MV-4-11 (cell line): ENCODE measurements at regions not wholly inside any gene's neighbourhood (a gene's known extent, or its start where the extent isn't known, plus 50 kb on each side); places are given as distances from the start of the nearest gene placed in this dataset.
"Not testable (repeated sequence)": the region's sequence is repeated elsewhere in the genome, so short reads cannot be mapped to it uniquely, and the experiment has no call there.

ENCODE experiments used
- DNase-seq: peaks from one replicate; lab custom pipeline; 2025; lab: John Stamatoyannopoulos, UW

DNA sequence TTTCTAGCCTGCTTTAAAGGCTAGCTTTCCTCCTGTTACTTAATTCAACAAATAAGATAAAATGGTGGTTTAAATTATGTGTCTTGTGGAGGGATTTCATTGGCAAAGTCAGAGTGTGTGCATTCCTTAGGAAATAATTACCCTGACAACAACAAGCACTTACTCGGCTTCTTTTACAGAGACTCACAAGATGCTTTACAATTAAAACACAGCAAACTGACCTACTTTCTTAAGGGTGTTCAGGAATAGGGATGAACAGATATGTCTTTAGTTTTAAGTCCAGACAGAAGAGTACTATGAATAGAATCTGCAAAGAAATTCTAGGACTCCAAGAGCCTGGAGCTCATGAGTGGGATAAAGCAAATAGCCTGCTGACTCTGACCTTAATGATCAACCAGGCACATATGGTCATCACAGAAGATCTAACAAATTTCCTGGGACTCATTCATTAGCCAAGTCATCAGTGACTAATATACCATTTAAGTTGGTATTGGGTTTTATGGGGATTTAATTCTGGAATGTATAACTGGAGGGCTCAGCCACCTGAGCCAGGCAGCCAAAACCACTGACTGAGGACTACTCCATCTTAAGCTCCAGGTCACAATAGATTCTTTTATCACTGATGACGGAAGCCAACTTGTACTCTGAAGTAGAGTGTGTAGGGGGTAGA, 161.8 kb upstream of the RIMS1 start:
- DNase-seq, result no peak

DNA sequence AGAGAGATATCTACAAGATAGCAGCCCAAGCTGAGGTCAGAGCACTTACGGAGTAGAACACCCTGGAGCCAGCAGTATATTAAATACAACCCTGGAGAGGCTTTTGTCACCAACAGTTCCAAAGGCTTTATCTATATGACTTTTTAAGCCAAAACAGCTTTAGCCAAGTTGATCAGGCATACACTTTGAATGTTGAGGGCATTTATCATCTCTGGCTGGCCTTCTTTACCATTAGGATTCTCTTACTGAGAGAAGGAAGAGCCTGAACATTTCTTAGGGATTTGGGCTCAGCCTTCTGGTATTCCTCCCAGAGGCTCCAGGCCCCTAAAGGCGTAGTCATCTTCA, 161.3 kb upstream of the RIMS1 start:
- DNase-seq, result no peak

DNA sequence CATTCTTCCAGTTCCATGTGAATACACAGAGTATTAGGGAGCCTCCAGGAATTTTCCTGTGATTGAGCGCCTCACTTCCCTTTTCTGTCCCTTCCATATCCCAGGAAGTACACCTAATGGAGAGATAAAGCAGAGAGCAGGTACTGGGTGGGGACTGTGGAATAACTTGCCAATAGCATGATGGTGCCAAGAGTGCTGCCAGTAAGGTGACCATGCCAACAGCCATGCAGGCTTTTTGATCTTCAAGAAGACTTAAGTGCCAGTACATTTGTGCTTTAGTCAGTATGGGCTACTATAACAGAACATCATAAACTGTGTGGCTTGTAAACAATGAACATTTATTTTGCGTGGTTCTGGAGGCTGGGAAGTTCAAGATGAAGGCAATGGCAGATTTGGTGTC, 160.2 kb upstream of the RIMS1 start:
- no peak for DNase-seq

DNA sequence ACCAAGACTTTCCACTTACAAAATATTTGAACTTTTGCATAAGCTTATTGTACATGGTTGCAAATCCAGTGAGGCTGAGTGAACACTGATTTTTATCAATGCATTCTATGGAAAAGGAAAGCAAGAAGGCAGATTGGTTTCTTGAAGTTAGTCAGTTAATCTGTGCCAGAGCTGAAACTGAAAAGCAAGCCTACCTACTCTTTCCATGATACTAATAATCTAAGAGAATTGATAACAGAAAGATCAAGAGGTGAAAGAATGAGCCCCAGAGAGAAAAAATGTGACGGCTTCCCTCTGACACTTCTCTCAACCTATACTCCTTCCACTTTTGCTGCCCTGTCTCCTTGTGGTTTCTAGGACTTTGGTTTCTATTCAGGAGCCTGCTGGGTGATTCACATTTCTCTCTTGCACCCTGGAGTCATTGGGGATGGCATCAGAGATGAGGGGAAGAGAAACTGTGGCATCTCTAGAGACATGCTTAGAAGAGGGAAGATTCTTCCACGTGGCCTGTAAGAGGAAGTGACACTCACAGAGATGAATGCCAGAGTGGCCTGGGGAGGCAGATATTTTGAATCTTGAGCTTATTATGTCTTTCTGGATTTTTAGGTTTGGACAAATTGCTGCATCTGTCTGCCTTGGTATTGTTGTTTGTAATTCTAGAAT, 158.6 kb upstream of the RIMS1 start:
- DNase-seq, result peak; percentile 97

DNA sequence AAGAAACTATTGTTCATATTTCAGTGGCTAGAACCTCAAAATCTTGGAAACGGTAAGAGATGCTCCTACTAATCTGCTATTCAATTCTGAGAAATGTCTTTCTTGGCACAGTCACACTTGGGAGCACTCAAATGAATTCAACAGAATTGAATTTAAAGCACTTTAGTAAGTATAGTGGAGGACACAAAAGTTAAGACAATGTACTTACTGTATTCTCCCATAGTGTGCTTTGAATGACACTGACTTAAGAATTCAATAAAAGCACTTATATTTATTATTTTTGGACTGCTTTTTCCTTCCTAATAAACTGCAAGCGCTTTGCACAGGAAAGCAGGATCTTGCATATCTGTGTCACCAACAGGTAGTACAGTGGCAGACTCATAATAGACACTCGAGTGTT, 156.1 kb upstream of the RIMS1 start:
- no peak for DNase-seq

DNA sequence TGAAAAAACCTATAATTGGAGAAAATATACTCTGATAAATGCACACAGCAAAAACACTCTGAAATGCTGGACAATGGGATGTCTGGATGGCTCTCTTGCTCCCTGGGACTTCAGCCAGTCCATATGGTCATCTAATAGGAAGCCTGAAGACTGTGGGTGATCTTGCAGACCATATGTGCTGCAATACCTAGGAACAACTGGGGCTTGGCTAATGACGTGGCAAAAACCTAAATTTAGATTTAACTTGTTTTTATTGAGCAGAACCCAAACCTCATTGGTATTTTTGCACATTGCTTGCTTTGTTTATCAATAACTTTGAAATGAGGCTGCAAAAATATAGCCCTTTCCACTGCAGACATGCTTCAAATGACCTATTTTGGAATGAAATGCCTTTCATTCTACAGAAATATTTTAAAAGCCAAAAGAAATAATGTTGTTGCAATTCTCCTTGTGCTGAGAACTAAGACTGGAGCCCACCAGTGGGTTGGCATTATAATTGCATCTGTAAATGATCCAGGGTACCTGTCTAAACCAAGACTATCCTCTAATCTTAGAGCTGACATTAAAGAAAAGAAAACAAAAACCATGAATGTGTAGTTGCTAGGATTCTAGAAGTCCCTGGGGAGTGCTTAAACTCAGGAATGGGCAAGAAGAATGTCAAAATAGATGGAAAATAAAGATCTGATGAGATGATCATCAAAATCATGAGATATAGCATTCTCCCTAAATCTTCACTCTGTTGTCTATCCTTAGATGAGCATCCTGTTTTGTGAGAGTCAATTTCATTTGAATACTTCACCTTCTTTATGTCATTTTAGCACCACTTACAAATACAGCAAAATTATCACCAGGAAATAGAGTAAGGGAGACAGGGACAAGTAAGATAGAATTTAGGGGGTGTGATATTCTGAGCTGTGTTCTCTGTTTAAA, 152.1 kb upstream of the RIMS1 start:
- DNase-seq, result no peak

DNA sequence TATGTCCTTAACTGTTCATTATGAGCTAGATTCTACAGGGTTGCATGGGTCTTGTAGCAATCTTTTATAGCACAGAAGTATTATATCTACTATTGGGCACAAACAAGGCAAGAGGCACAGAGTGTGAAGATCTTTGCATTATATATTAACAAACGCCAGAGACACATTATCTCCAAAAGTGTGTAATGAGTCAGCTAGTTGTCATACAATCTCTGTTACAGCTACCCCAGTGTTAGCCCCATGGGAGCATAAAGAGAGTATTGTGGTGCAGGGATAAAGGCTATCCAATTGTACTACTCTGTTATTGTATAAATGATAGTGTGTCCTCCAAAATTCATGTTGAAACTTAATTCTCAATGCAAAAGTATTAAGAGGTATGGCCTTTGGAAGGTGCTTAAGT, 148.4 kb upstream of the RIMS1 start:
- DNase-seq, result no peak

DNA sequence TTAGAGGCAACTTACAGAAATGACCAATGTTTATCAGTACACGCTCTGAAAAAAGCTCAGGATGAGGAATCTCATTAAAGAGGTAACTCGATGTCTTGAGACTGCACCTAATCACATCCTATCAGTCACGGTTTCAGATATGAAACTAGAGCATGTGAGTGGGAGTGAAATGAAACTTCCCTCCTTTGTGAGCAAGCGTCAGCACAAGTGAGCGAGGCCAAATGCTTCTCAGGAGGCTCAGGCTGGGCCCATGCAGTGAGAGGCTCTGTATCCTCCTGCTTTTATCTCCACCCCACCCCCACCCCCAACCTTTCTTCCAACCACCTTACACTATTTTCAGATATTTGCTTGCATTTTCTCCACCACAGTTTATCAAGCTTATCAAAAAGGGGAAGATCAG, 140.8 kb upstream of the RIMS1 start:
- peak; percentile 2 for DNase-seq

DNA sequence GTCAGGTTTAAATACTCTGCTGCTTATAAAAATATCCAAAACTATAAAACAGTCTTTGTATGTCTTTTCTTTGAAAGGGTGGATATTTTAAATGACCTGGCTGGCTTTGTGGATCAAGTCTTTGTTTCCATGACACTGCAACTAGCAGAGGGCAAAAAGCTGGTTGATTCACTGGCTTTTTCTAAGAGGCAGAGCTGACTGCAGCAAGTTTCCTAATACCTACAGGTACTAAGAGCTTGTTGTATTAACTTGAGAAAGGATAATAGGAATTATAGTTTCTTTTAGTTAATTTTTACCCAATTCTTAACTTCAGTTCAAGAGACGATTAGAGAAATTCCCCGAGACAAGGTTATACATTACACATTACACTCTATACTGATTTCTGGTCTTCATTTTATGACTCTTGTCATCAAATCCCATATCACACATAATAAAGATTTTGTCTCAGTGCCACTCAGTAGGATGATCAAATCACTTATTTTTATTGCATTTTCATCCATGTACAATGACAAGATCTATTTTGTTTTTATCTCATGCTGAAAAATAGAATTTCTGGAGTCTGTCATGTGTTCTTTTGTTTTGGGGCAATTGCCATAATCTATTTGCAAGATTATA, 120.1 kb upstream of the RIMS1 start:
- DNase-seq, result no peak

DNA sequence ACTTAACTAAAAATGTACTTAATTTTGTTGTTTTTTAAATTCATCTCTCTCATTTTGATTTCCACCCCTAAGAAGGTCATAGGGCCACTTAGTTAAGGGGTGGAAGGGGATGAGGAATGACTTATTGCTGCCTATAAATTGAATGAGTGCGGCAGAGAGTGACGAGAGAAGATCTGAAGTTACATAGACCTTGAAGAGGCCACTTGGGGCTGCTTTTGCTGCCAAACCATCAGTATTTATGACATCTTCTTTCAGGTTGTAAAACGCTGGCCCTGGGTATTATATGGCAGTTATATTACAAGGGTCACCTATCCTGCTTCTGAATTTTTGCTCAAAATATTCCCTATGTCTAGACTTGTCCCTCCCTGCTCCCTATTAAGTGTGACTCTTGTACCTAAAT, 119.6 kb upstream of the RIMS1 start:
- no peak for DNase-seq

DNA sequence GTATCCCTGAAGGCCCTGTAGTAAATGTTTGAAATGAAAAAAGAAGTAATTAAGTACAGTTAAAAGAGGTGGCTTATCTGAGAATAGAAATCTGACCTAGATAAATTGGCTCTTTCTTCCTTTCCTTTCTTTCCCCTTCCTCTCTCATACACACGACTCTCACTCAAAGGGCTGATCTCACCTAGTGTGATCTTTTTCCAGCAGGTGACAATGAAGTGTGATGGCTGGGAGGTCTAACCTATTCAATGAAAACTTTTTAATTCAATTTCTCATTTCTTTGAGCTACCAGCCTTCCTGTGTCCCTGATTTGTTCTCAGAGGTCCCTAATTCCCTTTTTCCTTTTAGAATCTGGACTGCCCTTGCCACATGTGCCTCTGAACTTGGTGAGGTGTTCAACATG, 118.0 kb upstream of the RIMS1 start:
- no peak for DNase-seq

DNA sequence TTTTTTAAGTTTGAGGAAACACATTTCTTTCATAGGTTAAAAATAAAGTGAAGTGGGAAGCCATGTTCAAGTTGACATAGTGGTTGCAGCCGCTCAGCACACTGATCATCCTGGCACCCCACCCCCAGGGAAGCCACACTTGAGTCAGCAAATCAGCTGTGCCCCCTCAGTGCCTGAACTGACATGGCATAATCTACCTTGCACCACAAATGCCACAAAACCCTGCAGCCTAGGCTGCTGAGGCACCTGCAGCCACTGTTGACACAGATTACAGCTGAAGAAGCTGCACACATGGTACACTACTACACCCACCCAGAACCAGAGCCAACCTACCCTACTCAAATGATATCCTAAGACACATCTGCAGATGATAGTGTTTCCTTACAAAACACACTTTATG, 77.5 kb upstream of the RIMS1 start:
- no peak for DNase-seq

DNA sequence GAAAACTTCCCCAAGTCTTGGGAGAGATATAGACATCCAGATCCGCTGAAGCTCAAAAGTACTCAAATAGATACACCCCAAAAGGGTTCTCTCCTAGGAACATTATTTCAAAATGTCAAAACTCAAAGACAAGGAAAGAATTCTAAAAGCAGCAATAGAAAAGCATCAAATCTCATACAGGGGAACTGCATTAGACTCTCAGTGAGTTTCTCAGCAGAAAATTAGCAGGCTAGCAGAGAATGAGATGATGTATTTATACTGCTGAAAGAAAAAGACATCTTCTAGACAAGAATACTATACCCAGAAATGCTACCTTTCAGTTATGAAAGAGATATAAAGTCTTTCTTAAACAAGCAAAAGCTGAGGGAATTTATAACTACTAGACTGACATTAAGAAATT, 75.5 kb upstream of the RIMS1 start:
- no peak for DNase-seq

DNA sequence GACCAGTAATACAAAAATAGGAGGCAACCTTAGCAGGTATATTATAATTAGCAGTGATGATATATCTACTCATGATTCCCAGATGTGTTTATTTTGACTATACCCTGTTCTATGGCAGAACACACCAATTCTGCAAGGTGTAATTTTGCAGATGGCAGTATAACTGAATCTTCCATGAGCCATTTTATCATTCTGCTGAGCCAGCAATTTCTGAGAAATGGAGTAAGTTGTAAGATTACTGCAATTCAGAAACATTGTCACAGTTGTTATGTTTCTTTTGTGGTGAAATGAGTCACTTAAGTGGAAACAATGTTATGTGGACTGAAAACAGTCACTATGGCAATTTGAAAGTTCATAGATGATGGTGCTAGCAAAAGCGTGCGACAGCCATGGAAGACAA, 63.7 kb upstream of the RIMS1 start:
- no peak for DNase-seq

DNA sequence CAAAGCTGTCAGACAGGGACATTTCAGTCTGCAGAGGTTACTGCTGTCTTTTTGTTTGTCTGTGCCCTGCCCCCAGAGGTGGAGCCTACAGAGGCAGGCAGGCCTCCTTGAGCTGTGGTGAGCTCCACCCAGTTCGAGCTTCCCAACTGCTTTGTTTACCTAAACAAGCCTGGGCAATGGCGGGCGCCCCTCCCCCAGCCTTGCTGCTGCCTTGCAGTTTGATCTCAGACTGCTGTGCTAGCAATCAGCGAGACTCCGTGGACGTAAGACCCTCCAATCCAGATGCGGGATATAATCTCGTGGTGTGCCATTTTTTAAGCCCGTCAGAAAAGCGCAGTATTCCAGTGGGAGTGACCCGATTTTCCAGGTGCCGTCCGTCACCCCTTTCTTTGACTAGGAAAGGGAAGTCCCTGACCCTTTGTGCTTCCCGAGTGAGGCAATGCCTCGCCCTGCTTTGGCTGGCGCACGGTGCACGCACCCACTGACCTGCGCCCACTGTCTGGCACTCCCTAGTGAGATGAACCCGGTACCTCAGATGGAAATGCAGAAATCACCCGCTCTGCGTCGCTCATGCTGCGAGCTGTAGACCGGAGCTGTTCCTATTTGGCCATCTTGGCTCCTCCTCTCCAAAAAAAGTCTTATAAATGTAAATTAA, 54.1 kb upstream of the RIMS1 start:
- DNase-seq, result not testable (repeated sequence)
